Heart left ventricle (tissue), 13 donors: ENCODE measurements at regions not wholly inside any gene's neighbourhood (a gene's known extent, or its start where the extent isn't known, plus 50 kb on each side); places are given as distances from the start of the nearest gene placed in this dataset.

Source experiments
- CTCF ChIP-seq, 12 donors: fragments of 200-600 bp; sonication (generic) in 4 of 12; IDR thresholded peaks; one replicate each; pipeline versions ENCODE4 v1.5.0 to v1.8.0; 2018 to 2022; ENCODE audit warnings: antibody characterized with exemption in 12 of 12, mild to moderate bottlenecking in 5 of 12
- POLR2A ChIP-seq, 2 donors: fragments of 450-650 bp; IDR thresholded peaks; one replicate each; pipeline ENCODE4 v1.6.1; 2017; ENCODE audit warnings: antibody characterized with exemption in 2 of 2, mild to moderate bottlenecking in 2 of 2, moderate library complexity in 2 of 2
- donor health status: ischemic (EF 13 %, LVEDD 7.1; RV severe dilation, severe dysfunction).
- donor health status: DM: no; HTN: yes; CAD: no.
- donor health status: DM: no; HTN: no; CAD: no.
- donor health status: ischemic (EF 25% LVEDD 6.9; RV normal size, moderate dysfunction).
- donor health status: ischemic (EF 25% LVEDD 5.7; RV mildly dilated, moderate dysfunction).
- donor health status: ischemic (EF 35%, LVEDD 5.7; RV mildly dilated, moderate dysfunction).
- donor health status: nonischemic (EF 11% LVEDD 7.7; RV severe dilation, severe dysfunction).
- donor health status: DM: yes; HTN: yes; CAD: no.
- donor health status: PGD.
- donor health status: ischemic (EF 29% LVEDD 5.4; RV normal size, mild dysfunction).
- donor health status: nonischemic (EF 23%, LVEDD 6.1; RV moderate dilation, normal function).

DNA sequence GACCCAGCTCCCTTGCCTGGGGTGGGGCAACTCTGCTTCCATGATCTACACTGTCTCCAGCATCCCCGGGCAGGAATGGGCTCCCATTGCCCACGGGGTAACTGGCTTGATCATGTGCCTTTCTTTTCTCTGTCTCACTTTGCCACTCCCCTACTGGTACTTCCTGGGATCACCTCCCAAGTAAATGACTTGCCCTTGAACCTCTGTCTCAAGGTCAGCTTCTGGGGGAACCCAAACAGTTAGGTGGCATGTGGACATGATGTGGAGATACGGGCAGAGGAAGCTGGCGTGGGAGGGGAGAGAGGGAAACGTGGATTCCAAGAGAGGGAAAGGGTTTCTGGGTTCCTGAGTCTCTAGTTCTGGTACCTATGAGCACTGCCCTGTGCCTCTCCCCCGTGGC lies 63.8 kb upstream of the RALY start:
- TF ChIP-seq POLR2A (IDR thresholded peaks at IDR 0.05) (no peak), CTCF (IDR thresholded peaks at IDR 0.05) (no peak)
